C4-2B (cell line): ENCODE measurements at regions not wholly inside any gene's neighbourhood (a gene's known extent, or its start where the extent isn't known, plus 50 kb on each side); places are given as distances from the start of the nearest gene placed in this dataset.

Experiments
- CTCF ChIP-seq: fragments of 450-650 bp; conservative IDR thresholded peaks from 2 replicates; pipeline ENCODE4 v1.5.1; 2017; ENCODE audit warnings: mild to moderate bottlenecking
- ZFX ChIP-seq: fragments of 450-650 bp; IDR thresholded peaks from 2 replicates; pipeline ENCODE4 v1.6.1; 2017

GRCh38 chr1:209038316-209038715, 545.2 kb upstream of the CAMK1G start:
- no peak for TF ChIP-seq CTCF
- no peak for TF ChIP-seq ZFX
